Activated T-cell treated with anti-CD3 and anti-CD28 coated beads, Interleukin-2, amount 50 U/mL, for 24 hours (primary cell): ENCODE measurements at regions not wholly inside any gene's neighbourhood (a gene's known extent, or its start where the extent isn't known, plus 50 kb on each side); places are given as distances from the start of the nearest gene placed in this dataset.
A peak's percentile ranks its signal among the peaks of the same experiment; 100 is the strongest.
"Not testable (repeated sequence)": the region's sequence is repeated elsewhere in the genome, so short reads cannot be mapped to it uniquely, and the experiment has no call there.

Experiments used
- DNase-seq: peaks from one replicate; pipeline ENCODE4 v3.0.0-alpha.2; 2020
- H3K27ac Mint-ChIP-seq: 2 replicates; pipeline ENCODE4 v1.8.0; 2020; ENCODE audit warnings: mild to moderate bottlenecking, mixed read lengths
- H3K27me3 Mint-ChIP-seq: 2 replicates; pipeline ENCODE4 v1.8.0; 2020; ENCODE audit warnings: mixed read lengths
- H3K36me3 Mint-ChIP-seq: 2 replicates; pipeline ENCODE4 v1.8.0; 2020; ENCODE audit warnings: low read depth, mixed read lengths
- H3K4me1 Mint-ChIP-seq: 2 replicates; pipeline ENCODE4 v1.8.0; 2020; ENCODE audit warnings: low read depth, mixed read lengths
- H3K4me3 Mint-ChIP-seq: 2 replicates; pipeline ENCODE4 v1.8.0; 2020; ENCODE audit warnings: mild to moderate bottlenecking, moderate library complexity, mixed read lengths
- H3K9me3 Mint-ChIP-seq: 2 replicates; pipeline ENCODE4 v1.8.0; 2020; ENCODE audit warnings: mixed read lengths

GRCh38 chr7:128561116-128561722 is 84.7 kb downstream of the METTL2B start:
- not testable (repeated sequence) for DNase-seq, H3K4me3 Mint-ChIP-seq, H3K27me3 Mint-ChIP-seq, H3K9me3 Mint-ChIP-seq
- Mint-ChIP-seq H3K36me3 (peaks cover 39% of the 10 kb centered on the region), H3K4me1 (peaks cover 26% of the 10 kb centered on the region), H3K27ac (peak overlapping the region; percentile 41)

DNA sequence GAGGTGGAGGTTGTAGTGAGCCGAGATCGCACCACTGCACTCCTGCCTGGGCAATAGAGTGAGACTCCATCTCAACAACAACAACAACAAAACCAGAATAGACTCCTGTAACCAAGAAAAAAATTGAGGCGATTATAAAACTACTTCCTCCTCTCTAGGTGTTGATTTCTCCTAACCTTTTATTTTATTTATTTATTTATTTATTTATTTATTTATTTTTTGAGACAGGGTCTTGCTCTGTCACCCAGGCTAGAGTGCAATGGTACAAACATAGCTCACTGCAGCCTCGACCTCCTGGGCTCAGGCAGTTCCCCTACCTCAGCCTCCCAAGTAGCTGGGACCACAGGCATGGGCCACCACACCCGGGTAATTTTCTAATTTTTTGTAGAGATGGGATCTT is 86.2 kb downstream of the METTL2B start:
- H3K36me3 Mint-ChIP-seq = peaks cover 43% of the 10 kb centered on the region
- not testable (repeated sequence) for H3K4me3 Mint-ChIP-seq, H3K9me3 Mint-ChIP-seq, H3K27me3 Mint-ChIP-seq, DNase-seq, H3K27ac Mint-ChIP-seq
- H3K4me1 Mint-ChIP-seq = peaks cover 26% of the 10 kb centered on the region

DNA sequence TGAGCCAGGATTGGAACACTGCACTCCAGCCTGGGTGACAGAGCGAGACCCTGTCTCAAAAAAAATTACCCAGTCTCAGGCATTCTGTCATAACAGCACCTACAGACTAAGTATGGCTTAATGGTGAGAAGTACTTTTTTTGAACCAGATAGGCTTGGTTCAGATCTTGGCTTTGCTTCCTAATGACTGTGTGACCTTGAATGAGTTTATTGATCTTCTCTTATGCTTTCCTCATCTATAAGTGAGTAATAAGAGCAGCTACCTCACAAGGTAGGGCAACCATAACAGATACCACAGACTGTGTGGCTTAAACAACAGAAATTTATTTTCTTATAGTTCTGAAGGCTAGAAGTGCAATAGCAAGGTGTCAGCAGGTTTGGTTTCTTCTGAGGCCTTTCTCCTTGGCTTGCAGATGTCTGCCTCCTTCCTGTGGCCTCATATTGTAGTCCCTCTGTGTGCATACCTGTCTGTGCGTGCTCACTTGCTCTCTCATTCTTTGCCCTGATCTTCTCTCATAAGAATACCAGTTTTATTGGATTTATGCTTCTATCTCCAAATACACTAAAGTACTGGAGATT is 87.7 kb downstream of the METTL2B start:
- H3K4me3 Mint-ChIP-seq, H3K27me3 Mint-ChIP-seq, H3K9me3 Mint-ChIP-seq, DNase-seq: not testable (repeated sequence)
- Mint-ChIP-seq H3K27ac (peak overlapping the region; percentile 9), H3K36me3 (peaks cover 46% of the 10 kb centered on the region), H3K4me1 (peaks cover 28% of the 10 kb centered on the region)

- H3K4me3 Mint-ChIP-seq, DNase-seq, H3K9me3 Mint-ChIP-seq, H3K27ac Mint-ChIP-seq, H3K27me3 Mint-ChIP-seq: not testable (repeated sequence)
- H3K36me3 Mint-ChIP-seq = peaks cover 45% of the 10 kb centered on the region
- H3K4me1 Mint-ChIP-seq = peaks cover 25% of the 10 kb centered on the region
Observed at GRCh38 chr7:128564932-128565864, 88.7 kb downstream of the METTL2B start.

- not testable (repeated sequence) for H3K9me3 Mint-ChIP-seq, H3K4me1 Mint-ChIP-seq, H3K4me3 Mint-ChIP-seq, H3K27me3 Mint-ChIP-seq, DNase-seq, H3K27ac Mint-ChIP-seq
- peaks cover 45% of the 10 kb centered on the region for H3K36me3 Mint-ChIP-seq
Observed at GRCh38 chr7:128575277-128575676, 96.8 kb upstream of the GARIN1A start.

DNA sequence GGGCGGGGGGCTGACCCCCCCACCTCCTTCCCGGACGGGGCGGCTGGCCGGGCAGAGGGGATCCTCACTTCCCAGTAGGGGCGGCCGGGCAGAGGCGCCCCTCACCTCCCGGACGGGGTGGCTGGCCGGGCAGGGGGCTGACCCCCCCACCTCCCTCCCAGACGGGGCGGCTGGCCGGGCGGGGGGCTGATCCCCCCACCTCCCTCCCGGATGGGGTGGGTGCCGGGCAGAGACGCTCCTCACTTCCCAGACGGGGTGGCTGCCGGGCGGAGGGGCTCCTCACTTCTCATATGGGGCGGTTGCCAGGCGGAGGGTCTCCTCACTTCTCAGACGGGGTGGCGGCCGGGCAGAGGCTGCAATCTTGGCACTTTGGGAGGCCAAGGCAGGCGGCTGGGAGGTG is 95.1 kb upstream of the GARIN1A start:
- not testable (repeated sequence) for H3K27me3 Mint-ChIP-seq, H3K4me3 Mint-ChIP-seq, H3K27ac Mint-ChIP-seq, H3K4me1 Mint-ChIP-seq, DNase-seq, H3K9me3 Mint-ChIP-seq
- peaks cover 46% of the 10 kb centered on the region for H3K36me3 Mint-ChIP-seq

GRCh38 chr7:128579843-128580242 is 92.2 kb upstream of the GARIN1A start:
- H3K36me3 Mint-ChIP-seq = peaks cover 55% of the 10 kb centered on the region
- H3K4me3 Mint-ChIP-seq, H3K27ac Mint-ChIP-seq, DNase-seq, H3K27me3 Mint-ChIP-seq, H3K4me1 Mint-ChIP-seq, H3K9me3 Mint-ChIP-seq: not testable (repeated sequence)

- not testable (repeated sequence) for H3K27ac Mint-ChIP-seq, H3K9me3 Mint-ChIP-seq, DNase-seq, H3K4me1 Mint-ChIP-seq, H3K27me3 Mint-ChIP-seq, H3K4me3 Mint-ChIP-seq
- peaks cover 52% of the 10 kb centered on the region for H3K36me3 Mint-ChIP-seq
Observed at GRCh38 chr7:128581100-128581499, 91.0 kb upstream of the GARIN1A start.

DNA sequence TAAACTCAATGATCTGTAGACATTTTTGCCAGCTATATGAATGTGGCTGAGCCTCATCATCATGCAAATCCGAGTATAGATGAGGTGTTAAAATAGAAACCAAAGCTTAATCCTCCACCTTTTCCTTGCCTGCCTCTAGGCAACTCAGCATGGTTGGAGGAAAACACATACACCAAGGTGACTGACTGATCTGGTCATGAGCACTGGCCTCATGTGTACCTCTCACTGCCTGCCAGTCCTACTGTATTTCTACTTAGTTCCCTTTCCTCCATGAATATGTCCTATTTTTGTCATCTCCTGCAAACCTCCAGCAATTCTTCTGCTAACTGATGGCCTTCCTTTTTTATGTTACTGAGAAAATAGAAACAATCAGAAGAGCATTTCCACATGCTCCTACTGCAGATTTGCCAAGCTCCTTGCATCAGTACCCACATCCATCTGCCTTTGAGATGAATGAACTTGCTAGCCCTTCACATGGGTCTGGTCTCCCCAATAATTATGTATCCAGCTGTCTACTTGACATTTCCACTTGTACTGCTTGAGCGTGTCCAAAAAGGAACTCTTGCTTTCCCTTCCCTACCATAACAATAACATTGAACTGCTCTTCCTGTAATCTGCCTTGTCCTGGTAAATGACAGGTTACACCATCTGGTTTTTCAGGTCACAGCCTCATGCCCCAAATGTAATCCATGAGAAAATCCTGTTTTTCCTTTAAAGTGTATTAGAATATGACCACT is 90.1 kb upstream of the GARIN1A start:
- peaks cover 61% of the 10 kb centered on the region for H3K36me3 Mint-ChIP-seq
- not testable (repeated sequence) for H3K9me3 Mint-ChIP-seq, H3K27me3 Mint-ChIP-seq, DNase-seq, H3K4me1 Mint-ChIP-seq, H3K27ac Mint-ChIP-seq, H3K4me3 Mint-ChIP-seq

- Mint-ChIP-seq H3K27ac (peak overlapping the region; percentile 24), H3K36me3 (peaks cover 59% of the 10 kb centered on the region)
- not testable (repeated sequence) for H3K27me3 Mint-ChIP-seq, DNase-seq, H3K4me3 Mint-ChIP-seq, H3K9me3 Mint-ChIP-seq, H3K4me1 Mint-ChIP-seq
Observed at GRCh38 chr7:128586715-128587114, 85.4 kb upstream of the GARIN1A start.

GRCh38 chr7:128591705-128592104 is 80.4 kb upstream of the GARIN1A start:
- no peaks in the 10 kb centered on the region for H3K9me3 Mint-ChIP-seq
- DNase-seq = no peak
- H3K4me3 Mint-ChIP-seq = no peak overlapping the region
- no peak overlapping the region for H3K27ac Mint-ChIP-seq
- no peaks in the 10 kb centered on the region for H3K27me3 Mint-ChIP-seq
- peaks cover 65% of the 10 kb centered on the region for H3K36me3 Mint-ChIP-seq
- H3K4me1 Mint-ChIP-seq = peaks cover 7% of the 10 kb centered on the region

DNA sequence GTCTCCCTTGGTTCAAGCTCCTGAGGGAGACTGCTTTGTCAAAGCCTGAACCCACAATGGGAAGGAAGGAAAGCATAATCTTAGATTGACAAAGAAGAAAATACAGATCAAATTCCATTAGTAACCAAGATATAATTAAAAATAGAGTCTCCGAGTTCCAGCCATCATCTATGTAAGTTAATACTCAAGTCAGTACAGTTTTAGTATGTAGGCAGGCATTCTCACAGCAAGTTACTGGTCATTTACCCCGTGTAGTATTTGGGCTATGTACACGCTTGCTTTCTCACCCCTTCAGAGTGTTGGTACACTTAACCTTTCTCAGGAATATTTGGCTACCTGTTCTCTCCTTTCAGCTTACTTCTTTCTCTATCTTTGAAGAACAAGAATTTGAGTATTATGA is 79.9 kb upstream of the GARIN1A start:
- H3K27ac Mint-ChIP-seq, H3K27me3 Mint-ChIP-seq, H3K4me1 Mint-ChIP-seq, H3K9me3 Mint-ChIP-seq, DNase-seq, H3K4me3 Mint-ChIP-seq: not testable (repeated sequence)
- peaks cover 65% of the 10 kb centered on the region for H3K36me3 Mint-ChIP-seq

- H3K36me3 Mint-ChIP-seq = peaks cover 67% of the 10 kb centered on the region
- not testable (repeated sequence) for H3K27ac Mint-ChIP-seq, H3K4me3 Mint-ChIP-seq, H3K4me1 Mint-ChIP-seq, DNase-seq, H3K9me3 Mint-ChIP-seq, H3K27me3 Mint-ChIP-seq
Observed at GRCh38 chr7:128594061-128594460, 78.0 kb upstream of the GARIN1A start.

GRCh38 chr7:128596336-128597128 is 75.6 kb upstream of the GARIN1A start:
- H3K9me3 Mint-ChIP-seq, H3K27ac Mint-ChIP-seq, H3K4me3 Mint-ChIP-seq, DNase-seq, H3K27me3 Mint-ChIP-seq, H3K4me1 Mint-ChIP-seq: not testable (repeated sequence)
- peaks cover 74% of the 10 kb centered on the region for H3K36me3 Mint-ChIP-seq
